K562 (cell line): ENCODE measurements at regions not wholly inside any gene's neighbourhood (a gene's known extent, or its start where the extent isn't known, plus 50 kb on each side); places are given as distances from the start of the nearest gene placed in this dataset.

Experiments
- ATAC-seq: fragments of 200-7000 bp; cut with Tn5 transposase; 3 replicates; pipeline ENCODE4 v1.9.1; 2020; ENCODE audit warnings: moderate library complexity
- BruUV-seq: library from RNA; stranded (reverse); fragments of 400-500 nt; replicated peaks from 2 replicates; lab custom pipeline; 2021; lab: Mats Ljungman, UMichigan
- CTCF ChIA-PET: fragments of 300-600 bp; formaldehyde crosslinking; extraction: SDS; loops from one replicate; lab custom pipeline; 2021; ENCODE audit warnings: low intra/inter-chr PET ratio; lab: Yijun Ruan, JAX
- POLR2A ChIA-PET: fragments of 300-600, 350-650 bp; sonication (Branson Sonifier 250); formaldehyde crosslinking; extraction: SDS; loops from one replicate; lab custom pipeline; 2021; ENCODE audit warnings: antibody characterized with exemption, inconsistent platforms; lab: Yijun Ruan, JAX
- DNase-seq, 4 experiments: peaks; one replicate each; pipeline versions ENCODE4 v3.0.0 to v3.0.0-alpha.2; 2011 to 2018; ENCODE audit warnings: low spot score in 3 of 4, mixed read lengths in 3 of 4; ENCODE audit errors: extremely low read depth in 1 of 4
- FAIRE-seq: peaks from 2 replicates; lab custom pipeline; 2011; peaks lifted over from hg19 to GRCh38; lab: Jason Lieb, UNC
- H2AFZ ChIP-seq: 2 replicates; pipeline ENCODE4 v1.6.0; 2011; ENCODE audit warnings: low read depth, low read length, control low read depth, inconsistent platforms
- H3K27ac ChIP-seq: fragments of 200-600 bp; 3 replicates; pipeline ENCODE4 v1.8.0; 2011; ENCODE audit warnings: low read depth, mild to moderate bottlenecking, control low read depth, inconsistent platforms, low read length, moderate library complexity, mixed read lengths; ENCODE audit errors: extremely low read depth
- H3K27me3 ChIP-seq, 2 experiments: fragments of 300-600 bp in 1 of 2; 2 replicates in 1 of 2; 3 replicates in 1 of 2; pipeline versions ENCODE4 v1.6.0 to v1.8.0; 2011; ENCODE audit warnings: inconsistent platforms in 2 of 2, low read length in 2 of 2, mild to moderate bottlenecking in 1 of 2, mixed read lengths in 1 of 2, moderate library complexity in 1 of 2; ENCODE audit not compliant: control insufficient read depth in 2 of 2, insufficient read depth in 2 of 2
- H3K36me3 ChIP-seq: fragments of 300-600 bp; 3 replicates; pipeline ENCODE4 v1.8.0; 2011; ENCODE audit warnings: mild to moderate bottlenecking, low read length, inconsistent platforms; ENCODE audit not compliant: control insufficient read depth, insufficient read depth
- H3K4me1 ChIP-seq, 2 experiments: fragments of 200-600 bp in 1 of 2; replicated peaks in 1 of 2; 2 replicates in 1 of 2; 3 replicates in 1 of 2; pipeline versions ENCODE4 v1.5.1 to v1.8.0; 2011; ENCODE audit warnings: inconsistent platforms in 2 of 2, low read length in 2 of 2, mild to moderate bottlenecking in 1 of 2, mixed read lengths in 1 of 2, moderate library complexity in 1 of 2; ENCODE audit not compliant: control insufficient read depth in 2 of 2, insufficient read depth in 2 of 2
- H3K4me2 ChIP-seq: 2 replicates; pipeline ENCODE4 v1.6.1; 2011; ENCODE audit warnings: low read length, control low read depth, inconsistent platforms, mixed read lengths; ENCODE audit not compliant: insufficient read depth
- H3K4me3 ChIP-seq: fragments of 200-600 bp; sonication (generic), shearing (Covaris generic); 2 replicates; pipeline ENCODE4 v1.5.1; 2016; ENCODE audit warnings: control low read depth, inconsistent platforms
- H3K79me2 ChIP-seq: fragments of 200-600 bp; 3 replicates; pipeline ENCODE4 v1.8.0; 2011; ENCODE audit warnings: low read length, inconsistent platforms; ENCODE audit not compliant: control insufficient read depth, insufficient read depth
- H3K9ac ChIP-seq, 2 experiments: 2 replicates each; pipeline versions ENCODE4 v1.6.0 to v1.6.1; 2011; ENCODE audit warnings: low read depth in 2 of 2, low read length in 2 of 2, control low read depth in 1 of 2, inconsistent platforms in 1 of 2, mild to moderate bottlenecking in 1 of 2, mixed read lengths in 1 of 2; ENCODE audit not compliant: insufficient read depth in 1 of 2
- H3K9me1 ChIP-seq: one replicate; pipeline ENCODE4 v1.6.0; 2011; ENCODE audit warnings: inconsistent platforms, mild to moderate bottlenecking, low read length, moderate library complexity; ENCODE audit not compliant: control insufficient read depth, insufficient read depth
- H3K9me3 ChIP-seq: replicated peaks from 2 replicates; pipeline ENCODE4 v1.5.1; 2011; ENCODE audit warnings: low read depth, low read length, inconsistent platforms; ENCODE audit not compliant: control insufficient read depth, insufficient read depth
- H4K20me1 ChIP-seq: replicated peaks from 2 replicates; pipeline ENCODE4 v1.6.1; 2011; ENCODE audit warnings: low read length, inconsistent platforms, mixed read lengths; ENCODE audit not compliant: control insufficient read depth, insufficient read depth
- ADNP ChIP-seq: fragments of 200-800 bp; sonication (Bioruptor generic); IDR thresholded peaks from 2 replicates; pipeline ENCODE4 v1.6.1; 2016; ENCODE audit warnings: missing genetic modification characterization, missing compliant biosample characterization
- BCL6 ChIP-seq: fragments of 250-450 bp; sonication (Bioruptor Pico); IDR thresholded peaks from 2 replicates; pipeline ENCODE4 v1.4.0; 2020
- CBFB ChIP-seq: sonication (generic); formaldehyde crosslinking; IDR thresholded peaks from 2 replicates; pipeline ENCODE4 v1.4.0; 2020; ENCODE audit warnings: mild to moderate bottlenecking, missing genetic modification reagents
- CHCHD3 ChIP-seq: fragments of 250-450 bp; sonication (Bioruptor Pico); IDR thresholded peaks from 2 replicates; pipeline ENCODE4 v2.1.2; 2022; ENCODE audit warnings: mild to moderate bottlenecking
- E2F1 ChIP-seq: sonication (generic); formaldehyde crosslinking; IDR thresholded peaks from 2 replicates; pipeline ENCODE4 v1.8.1; 2023; ENCODE audit warnings: mild to moderate bottlenecking, missing genetic modification reagents, moderate library complexity
- ELF4 ChIP-seq: fragments of 450-650 bp; formaldehyde crosslinking; IDR thresholded peaks from 2 replicates; pipeline ENCODE4 v1.4.0; 2022; ENCODE audit warnings: missing genetic modification characterization
- KAT2B ChIP-seq: IDR thresholded peaks from one replicate; pipeline ENCODE4 v1.6.1; 2012; ENCODE audit warnings: low read depth, mild to moderate bottlenecking, control low read depth, inconsistent platforms, low read length, moderate library complexity
- KLF10 ChIP-seq: fragments of 250-450 bp; sonication (Bioruptor Pico); IDR thresholded peaks from 2 replicates; pipeline ENCODE4 v1.6.1; 2021; ENCODE audit warnings: matching md5 sums
- KLF16 ChIP-seq: IDR thresholded peaks from 2 replicates; pipeline ENCODE4 v1.6.1; 2016; ENCODE audit warnings: antibody characterized with exemption
- MAFK ChIP-seq: IDR thresholded peaks from 2 replicates; pipeline ENCODE4 v1.6.1; 2011; ENCODE audit warnings: low read length, improper control_type of control experiment
- MEF2A ChIP-seq: IDR thresholded peaks from 2 replicates; pipeline ENCODE4 v1.6.1; 2011; ENCODE audit warnings: low read depth, mild to moderate bottlenecking, low read length, moderate library complexity; ENCODE audit not compliant: control insufficient read depth
- MTA1 ChIP-seq: fragments of 450-650 bp; IDR thresholded peaks from 2 replicates; pipeline ENCODE4 v1.6.1; 2017; ENCODE audit warnings: borderline replicate concordance
- PHF8 ChIP-seq: fragments of 200-600 bp; sonication (generic); IDR thresholded peaks from 2 replicates; pipeline ENCODE4 v1.6.1; 2012; ENCODE audit warnings: mixed run types, mild to moderate bottlenecking, inconsistent platforms, low read length, moderate library complexity, borderline replicate concordance
- PRMT5 ChIP-seq: sonication (generic); formaldehyde crosslinking; IDR thresholded peaks from 2 replicates; pipeline ENCODE4 v1.5.0; 2020; ENCODE audit warnings: missing genetic modification reagents
- SNRNP70 ChIP-seq: fragments of 200-400 bp; formaldehyde crosslinking; optimal IDR thresholded peaks from 2 replicates; pipeline ENCODE3; 2017; ENCODE audit warnings: low read depth, low read length
- SP1 ChIP-seq: sonication (generic); formaldehyde crosslinking; IDR thresholded peaks from 2 replicates; pipeline ENCODE4 v1.8.1; 2022; ENCODE audit warnings: mild to moderate bottlenecking, missing genetic modification reagents
- STAT5A ChIP-seq: IDR thresholded peaks from 2 replicates; pipeline ENCODE4 v1.6.1; 2012; ENCODE audit warnings: low read length, inconsistent platforms, borderline replicate concordance
- VEZF1 ChIP-seq: fragments of 200-800 bp; sonication (Bioruptor generic); IDR thresholded peaks from 2 replicates; pipeline ENCODE4 v1.6.1; 2017; ENCODE audit warnings: missing genetic modification characterization, missing compliant biosample characterization
- ZNF146 ChIP-seq: IDR thresholded peaks from one replicate; pipeline ENCODE4 v1.6.1; 2018; ENCODE audit warnings: missing compliant biosample characterization; ENCODE audit not compliant: unreplicated experiment
- WGBS: fragments of 100-300 bp; shearing (Covaris generic); methylation state at CpG from one replicate; pipeline ENCODE4 v1.1.6; 2016; ENCODE audit warnings: low coverage, mixed read lengths; ENCODE audit not compliant: insufficient coverage; ENCODE audit errors: missing lambda C conversion rate; 5-methylcytosine and 5-hydroxymethylcytosine counted together
- in situ Hi-C: fragments of 300-500 bp; cut with MboI; formaldehyde crosslinking; loops from 4 replicates; pipeline ENCODE4 v1.15.0; 2018; ENCODE audit warnings: inconsistent platforms, mixed read lengths
- intact Hi-C: fragments of 100-400 bp; cut with micrococcal nuclease; formaldehyde crosslinking; loops from 2 replicates; pipeline ENCODE4 v1.14.2; 2022
- TF ChIP-seq, protein P1 (sequence below): fragments of 450-650 bp; IDR thresholded peaks from 2 replicates; pipeline ENCODE4 v1.6.1; 2016; ENCODE audit warnings: borderline replicate concordance

- TF ChIP-seq ELF4 (CRISPR knock-in tag) (no peak), E2F1 (CRISPR knock-in tag) (no peak), KLF10 (CRISPR knock-in tag) (no peak), MEF2A (no peak), SNRNP70 (no peak), KAT2B (no peak)
Observed at GRCh38 chr9:79073201-79073600, 498.6 kb upstream of the TLE4 start (continued).

DNA sequence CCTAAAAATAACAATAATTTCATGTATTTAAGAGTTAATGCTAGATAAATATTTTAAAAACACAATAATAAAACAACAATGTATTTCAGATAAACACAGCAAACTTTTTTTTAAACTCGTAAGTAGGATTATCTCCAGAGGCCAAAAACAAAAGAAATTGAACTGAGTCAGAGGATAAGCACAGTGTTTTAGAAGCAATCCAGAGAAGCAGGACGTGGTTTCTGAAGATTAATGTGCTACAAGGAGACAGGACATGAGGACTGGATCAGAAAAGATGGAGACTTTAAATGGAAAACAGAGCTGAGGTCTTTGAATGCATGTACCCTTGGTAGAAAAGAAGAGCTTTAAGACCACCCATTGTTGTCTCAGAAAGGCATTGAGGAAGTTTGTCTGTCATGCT lies 491.2 kb upstream of the TLE4 start:
- no peaks in the 10 kb centered on the region for H3K4me1 ChIP-seq
- FAIRE-seq: no peak
- no peak overlapping the region for H3K27ac ChIP-seq
- no peak for ATAC-seq
- H3K9me3 ChIP-seq: no peaks in the 10 kb centered on the region
- H3K4me3 ChIP-seq: no peak overlapping the region
- no peaks in the 10 kb centered on the region for H4K20me1 ChIP-seq
- ChIA-PET POLR2A (no interaction called here), CTCF (no interaction called here)
- H3K79me2 ChIP-seq: no peaks in the 10 kb centered on the region
- no peaks in the 10 kb centered on the region for H3K9me1 ChIP-seq
- no peak overlapping the region for H3K9ac ChIP-seq
- no peak overlapping the region for H2AFZ ChIP-seq
- H3K4me2 ChIP-seq: no peak overlapping the region
- no peaks in the 10 kb centered on the region for H3K36me3 ChIP-seq
- in situ Hi-C loops (no loop called here), intact Hi-C loops (no loop called here)
- BruUV-seq: no TSS peak
- no peak for DNase-seq
- whole genome bisulfite sequencing: 0% methylated on average over 2 of the region's 2 CpGs
- no peaks in the 10 kb centered on the region for H3K27me3 ChIP-seq
- TF ChIP-seq MAFK: no peak
- TF ChIP-seq PRMT5 (CRISPR knock-in tag): no peak
- TF ChIP-seq CBFB: no peak
- TF ChIP-seq BCL6 (CRISPR knock-in tag): no peak
- TF ChIP-seq, protein P1, sequence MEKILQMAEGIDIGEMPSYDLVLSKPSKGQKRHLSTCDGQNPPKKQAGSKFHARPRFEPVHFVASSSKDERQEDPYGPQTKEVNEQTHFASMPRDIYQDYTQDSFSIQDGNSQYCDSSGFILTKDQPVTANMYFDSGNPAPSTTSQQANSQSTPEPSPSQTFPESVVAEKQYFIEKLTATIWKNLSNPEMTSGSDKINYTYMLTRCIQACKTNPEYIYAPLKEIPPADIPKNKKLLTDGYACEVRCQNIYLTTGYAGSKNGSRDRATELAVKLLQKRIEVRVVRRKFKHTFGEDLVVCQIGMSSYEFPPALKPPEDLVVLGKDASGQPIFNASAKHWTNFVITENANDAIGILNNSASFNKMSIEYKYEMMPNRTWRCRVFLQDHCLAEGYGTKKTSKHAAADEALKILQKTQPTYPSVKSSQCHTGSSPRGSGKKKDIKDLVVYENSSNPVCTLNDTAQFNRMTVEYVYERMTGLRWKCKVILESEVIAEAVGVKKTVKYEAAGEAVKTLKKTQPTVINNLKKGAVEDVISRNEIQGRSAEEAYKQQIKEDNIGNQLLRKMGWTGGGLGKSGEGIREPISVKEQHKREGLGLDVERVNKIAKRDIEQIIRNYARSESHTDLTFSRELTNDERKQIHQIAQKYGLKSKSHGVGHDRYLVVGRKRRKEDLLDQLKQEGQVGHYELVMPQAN: no peak
- no peak for TF ChIP-seq PHF8
- TF ChIP-seq VEZF1 (CRISPR knock-in tag): no peak
- no peak for TF ChIP-seq STAT5A
- TF ChIP-seq MTA1: no peak
- TF ChIP-seq ZNF146 (CRISPR knock-in tag): no peak
- TF ChIP-seq CHCHD3: no peak
- no peak for TF ChIP-seq SP1 (CRISPR knock-in tag)
- TF ChIP-seq ADNP (tag): no peak
- no peak for TF ChIP-seq KLF16
